DND-41 (cell line): ENCODE measurements at regions not wholly inside any gene's neighbourhood (a gene's known extent, or its start where the extent isn't known, plus 50 kb on each side); places are given as distances from the start of the nearest gene placed in this dataset.

Experiments used
- EZH2 ChIP-seq: IDR thresholded peaks from 3 replicates; pipeline ENCODE4 v1.6.1; 2012; ENCODE audit warnings: borderline replicate concordance, low read depth, mild to moderate bottlenecking, moderate library complexity, low read length, inconsistent platforms; ENCODE audit not compliant: severe bottlenecking
- TF ChIP-seq, protein P1 (sequence below): IDR thresholded peaks from 2 replicates; pipeline ENCODE4 v1.5.1; 2012; ENCODE audit warnings: borderline replicate concordance, low read length, moderate library complexity, mild to moderate bottlenecking; ENCODE audit not compliant: poor library complexity, severe bottlenecking; ENCODE audit errors: extremely low read depth

DNA sequence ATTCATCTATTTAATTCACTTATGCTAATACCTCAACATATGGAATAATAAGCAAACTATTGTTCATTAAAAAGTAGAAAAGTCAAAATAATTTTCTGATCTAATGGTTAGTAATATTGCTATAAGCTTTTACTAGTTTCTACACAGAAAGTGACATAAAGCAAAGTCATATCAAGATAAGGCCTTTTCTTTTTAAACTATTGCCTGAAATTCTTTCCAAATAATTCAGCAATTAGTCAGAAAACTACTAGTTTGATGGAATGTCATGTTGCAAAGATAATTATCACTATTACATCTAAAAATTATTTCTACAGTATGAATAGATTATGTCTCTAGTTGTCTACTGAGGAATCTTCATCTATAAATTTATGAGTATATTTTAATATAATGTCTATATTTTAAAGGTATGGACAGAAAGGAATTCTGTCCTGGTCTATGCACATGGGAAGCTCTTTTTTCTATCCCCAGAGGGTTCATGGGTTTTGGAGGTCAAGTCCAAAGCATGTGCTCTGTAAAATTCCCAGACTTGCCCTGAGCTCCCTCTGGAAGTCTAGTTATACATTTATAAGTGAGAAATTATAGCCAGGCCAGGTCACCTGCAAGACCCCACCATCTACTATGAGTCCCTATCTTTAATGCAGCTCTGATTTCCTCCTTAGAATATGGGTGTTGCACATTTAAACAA lies 84.6 kb upstream of the DPYD start:
- TF ChIP-seq EZH2, result no peak
- TF ChIP-seq, protein P1, sequence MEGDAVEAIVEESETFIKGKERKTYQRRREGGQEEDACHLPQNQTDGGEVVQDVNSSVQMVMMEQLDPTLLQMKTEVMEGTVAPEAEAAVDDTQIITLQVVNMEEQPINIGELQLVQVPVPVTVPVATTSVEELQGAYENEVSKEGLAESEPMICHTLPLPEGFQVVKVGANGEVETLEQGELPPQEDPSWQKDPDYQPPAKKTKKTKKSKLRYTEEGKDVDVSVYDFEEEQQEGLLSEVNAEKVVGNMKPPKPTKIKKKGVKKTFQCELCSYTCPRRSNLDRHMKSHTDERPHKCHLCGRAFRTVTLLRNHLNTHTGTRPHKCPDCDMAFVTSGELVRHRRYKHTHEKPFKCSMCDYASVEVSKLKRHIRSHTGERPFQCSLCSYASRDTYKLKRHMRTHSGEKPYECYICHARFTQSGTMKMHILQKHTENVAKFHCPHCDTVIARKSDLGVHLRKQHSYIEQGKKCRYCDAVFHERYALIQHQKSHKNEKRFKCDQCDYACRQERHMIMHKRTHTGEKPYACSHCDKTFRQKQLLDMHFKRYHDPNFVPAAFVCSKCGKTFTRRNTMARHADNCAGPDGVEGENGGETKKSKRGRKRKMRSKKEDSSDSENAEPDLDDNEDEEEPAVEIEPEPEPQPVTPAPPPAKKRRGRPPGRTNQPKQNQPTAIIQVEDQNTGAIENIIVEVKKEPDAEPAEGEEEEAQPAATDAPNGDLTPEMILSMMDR, result no peak
